CD4-positive, alpha-beta T cell treated with Interferon gamma for 1 hour (primary cell): ENCODE measurements at regions not wholly inside any gene's neighbourhood (a gene's known extent, or its start where the extent isn't known, plus 50 kb on each side); places are given as distances from the start of the nearest gene placed in this dataset.
"Not testable (repeated sequence)": the region's sequence is repeated elsewhere in the genome, so short reads cannot be mapped to it uniquely, and the experiment has no call there.

Experiments
- DNase-seq: peaks from one replicate; pipeline ENCODE4 v3.0.0-alpha.2; 2020

GRCh38 chr7:32221736-32222135 is 151.5 kb upstream of the PDE1C start:
- no peak for DNase-seq

GRCh38 chr7:32221056-32221455 is 150.8 kb upstream of the PDE1C start:
- DNase-seq, result no peak

- not testable (repeated sequence) for DNase-seq
These were observed 149.6 kb upstream of the PDE1C start for GRCh38 chr7:32219831-32220230.

- no peak for DNase-seq
These were observed 149.2 kb upstream of the PDE1C start for GRCh38 chr7:32219416-32219815.

GRCh38 chr7:32218741-32219288 is 148.6 kb upstream of the PDE1C start:
- DNase-seq, result no peak

- DNase-seq, result no peak
These were observed 147.9 kb upstream of the PDE1C start for GRCh38 chr7:32218154-32218467.

GRCh38 chr7:32217341-32218153 is 147.3 kb upstream of the PDE1C start:
- no peak for DNase-seq

- no peak for DNase-seq
These were observed 146.6 kb upstream of the PDE1C start for GRCh38 chr7:32216759-32217158.

- no peak for DNase-seq
These were observed 145.5 kb upstream of the PDE1C start for GRCh38 chr7:32215697-32216096.

GRCh38 chr7:32214913-32215312 is 144.7 kb upstream of the PDE1C start:
- no peak for DNase-seq

GRCh38 chr7:32212321-32212720 is 142.1 kb upstream of the PDE1C start:
- no peak for DNase-seq

- DNase-seq, result no peak
These were observed 136.8 kb upstream of the PDE1C start for GRCh38 chr7:32206987-32207386.

GRCh38 chr7:32206488-32206887 is 136.3 kb upstream of the PDE1C start:
- no peak for DNase-seq

GRCh38 chr7:32205298-32205824 is 135.2 kb upstream of the PDE1C start:
- DNase-seq, result not testable (repeated sequence)

- no peak for DNase-seq
These were observed 134.3 kb upstream of the PDE1C start for GRCh38 chr7:32204361-32205018.

- no peak for DNase-seq
These were observed 130.4 kb upstream of the PDE1C start for GRCh38 chr7:32200646-32201045.

- DNase-seq, result no peak
These were observed 124.3 kb upstream of the PDE1C start for GRCh38 chr7:32194537-32194936.

- DNase-seq, result no peak
These were observed 121.1 kb upstream of the PDE1C start for GRCh38 chr7:32191305-32191704.

GRCh38 chr7:32179567-32179966 is 109.4 kb upstream of the PDE1C start:
- DNase-seq, result no peak

- no peak for DNase-seq
These were observed 108.6 kb upstream of the PDE1C start for GRCh38 chr7:32178677-32179366.

- DNase-seq, result no peak
These were observed 107.0 kb upstream of the PDE1C start for GRCh38 chr7:32177232-32177631.

GRCh38 chr7:32175099-32175498 is 104.9 kb upstream of the PDE1C start:
- no peak for DNase-seq

- DNase-seq, result no peak
These were observed 101.0 kb upstream of the PDE1C start for GRCh38 chr7:32171248-32171647.

- DNase-seq, result no peak
These were observed 100.6 kb upstream of the PDE1C start for GRCh38 chr7:32170838-32171237.
